VCaP (cell line): ENCODE measurements at regions not wholly inside any gene's neighbourhood (a gene's known extent, or its start where the extent isn't known, plus 50 kb on each side); places are given as distances from the start of the nearest gene placed in this dataset.

ENCODE experiments used
- H3K27ac ChIP-seq: fragments of 450-650 bp; 2 replicates; pipeline ENCODE4 v1.5.1; 2017
- TF ChIP-seq, protein P1 (sequence below): fragments of 450-650 bp; conservative IDR thresholded peaks from 2 replicates; pipeline ENCODE4 v1.5.1; 2017; ENCODE audit warnings: mild to moderate bottlenecking, moderate library complexity

- TF ChIP-seq, protein P1, sequence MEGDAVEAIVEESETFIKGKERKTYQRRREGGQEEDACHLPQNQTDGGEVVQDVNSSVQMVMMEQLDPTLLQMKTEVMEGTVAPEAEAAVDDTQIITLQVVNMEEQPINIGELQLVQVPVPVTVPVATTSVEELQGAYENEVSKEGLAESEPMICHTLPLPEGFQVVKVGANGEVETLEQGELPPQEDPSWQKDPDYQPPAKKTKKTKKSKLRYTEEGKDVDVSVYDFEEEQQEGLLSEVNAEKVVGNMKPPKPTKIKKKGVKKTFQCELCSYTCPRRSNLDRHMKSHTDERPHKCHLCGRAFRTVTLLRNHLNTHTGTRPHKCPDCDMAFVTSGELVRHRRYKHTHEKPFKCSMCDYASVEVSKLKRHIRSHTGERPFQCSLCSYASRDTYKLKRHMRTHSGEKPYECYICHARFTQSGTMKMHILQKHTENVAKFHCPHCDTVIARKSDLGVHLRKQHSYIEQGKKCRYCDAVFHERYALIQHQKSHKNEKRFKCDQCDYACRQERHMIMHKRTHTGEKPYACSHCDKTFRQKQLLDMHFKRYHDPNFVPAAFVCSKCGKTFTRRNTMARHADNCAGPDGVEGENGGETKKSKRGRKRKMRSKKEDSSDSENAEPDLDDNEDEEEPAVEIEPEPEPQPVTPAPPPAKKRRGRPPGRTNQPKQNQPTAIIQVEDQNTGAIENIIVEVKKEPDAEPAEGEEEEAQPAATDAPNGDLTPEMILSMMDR: no peak
- H3K27ac ChIP-seq: no peak overlapping the region
These were observed 73.2 kb upstream of the TENM3 start for GRCh38 chr4:182169987-182170386.

- no peak overlapping the region for H3K27ac ChIP-seq
- TF ChIP-seq, protein P1: no peak
These were observed 72.7 kb upstream of the TENM3 start for GRCh38 chr4:182170417-182170935.

- TF ChIP-seq, protein P1: no peak
- H3K27ac ChIP-seq: no peak overlapping the region
These were observed 68.2 kb upstream of the TENM3 start for GRCh38 chr4:182174979-182175378.

DNA sequence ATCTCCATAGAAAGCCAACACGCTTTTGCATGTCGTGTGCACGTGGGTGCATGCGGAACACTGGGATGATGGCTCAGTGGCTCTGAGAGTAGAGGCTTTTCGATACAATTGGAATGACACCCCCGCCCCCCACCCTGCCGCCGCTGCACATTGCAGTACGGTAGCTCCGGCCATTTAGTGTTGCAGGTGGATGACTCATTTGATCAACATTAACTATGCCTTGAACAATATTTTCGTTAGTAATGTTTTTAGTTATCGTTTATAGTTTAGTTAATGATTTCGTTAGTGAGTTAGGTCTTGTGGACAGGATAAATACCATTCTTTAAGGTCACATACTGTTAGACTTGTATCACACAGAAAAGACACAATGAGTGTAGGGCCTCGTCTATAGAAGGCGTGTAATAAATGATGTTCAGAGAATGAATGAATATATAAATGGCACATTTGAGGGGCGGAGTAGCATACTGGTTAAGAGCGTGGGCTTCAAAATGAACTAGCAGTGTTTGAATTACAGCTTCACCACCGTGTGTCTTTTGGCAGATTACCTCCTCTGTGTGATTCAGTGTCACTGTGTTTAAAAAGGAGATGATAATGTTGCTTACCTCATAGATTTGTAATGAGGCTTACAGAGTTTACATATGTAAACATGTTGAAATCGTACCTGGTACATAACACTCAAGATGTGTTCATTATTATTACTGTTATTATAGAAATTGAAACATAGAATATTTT lies 67.2 kb upstream of the TENM3 start:
- H3K27ac ChIP-seq: no peak overlapping the region
- TF ChIP-seq, protein P1: no peak

DNA sequence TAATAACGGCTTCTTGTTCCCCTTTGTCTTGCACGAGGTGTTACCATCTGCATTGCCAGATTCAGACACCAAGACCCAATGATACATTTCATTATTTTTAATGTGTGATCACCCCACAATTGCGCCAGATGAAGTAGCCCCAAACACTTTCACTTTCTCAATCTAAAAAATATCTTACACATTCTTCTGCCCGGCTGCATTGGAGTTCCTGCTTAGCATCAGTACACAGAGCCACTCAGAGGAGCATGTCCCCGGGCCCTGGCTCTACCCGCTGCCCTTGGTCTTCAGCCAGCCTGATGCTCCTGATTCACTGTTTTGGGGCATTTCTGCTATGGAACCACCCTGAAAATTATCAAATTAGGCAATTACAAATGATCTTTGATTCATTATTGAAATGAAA lies 66.0 kb upstream of the TENM3 start:
- TF ChIP-seq, protein P1: no peak
- H3K27ac ChIP-seq: no peak overlapping the region

GRCh38 chr4:182179105-182179504 lies 64.1 kb upstream of the TENM3 start:
- H3K27ac ChIP-seq: no peak overlapping the region
- TF ChIP-seq, protein P1: no peak

DNA sequence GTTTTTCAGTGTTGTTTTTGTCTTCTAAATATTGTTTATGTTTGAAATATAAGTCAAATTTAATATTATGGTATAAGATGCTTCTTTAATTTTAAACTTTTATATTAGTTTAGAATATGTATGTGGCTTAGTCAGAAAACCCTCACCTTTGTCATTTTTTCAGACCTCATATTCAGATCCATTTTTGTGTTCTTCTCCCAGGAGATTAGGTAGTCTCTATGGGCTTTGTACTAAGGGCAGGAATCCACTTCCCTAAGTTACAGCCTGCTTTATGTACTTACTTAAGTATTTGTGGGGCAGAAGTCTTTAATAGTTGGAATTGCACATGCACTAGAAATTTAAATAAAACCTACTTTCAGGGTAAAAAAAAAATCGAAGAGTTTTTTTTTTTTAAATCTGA lies 63.5 kb upstream of the TENM3 start:
- TF ChIP-seq, protein P1: no peak
- H3K27ac ChIP-seq: no peak overlapping the region
